SK-N-MC (cell line): ENCODE measurements at regions not wholly inside any gene's neighbourhood (a gene's known extent, or its start where the extent isn't known, plus 50 kb on each side); places are given as distances from the start of the nearest gene placed in this dataset.

ENCODE experiments used
- EZH2 ChIP-seq: fragments of 200-600 bp; sonication (generic); IDR thresholded peaks from one replicate; pipeline ENCODE4 v1.6.1; 2017; ENCODE audit warnings: antibody characterized with exemption
- FOXP2 ChIP-seq: optimal IDR thresholded peaks from 2 replicates; pipeline ENCODE3; 2011; ENCODE audit warnings: mild to moderate bottlenecking, moderate library complexity; ENCODE audit not compliant: insufficient read depth; ENCODE audit errors: extremely low read length, control extremely low read depth
- POLR2AphosphoS5 ChIP-seq: IDR thresholded peaks from 2 replicates; pipeline ENCODE4 v1.6.1; 2012; ENCODE audit warnings: mild to moderate bottlenecking, low read depth, low read length, borderline replicate concordance

DNA sequence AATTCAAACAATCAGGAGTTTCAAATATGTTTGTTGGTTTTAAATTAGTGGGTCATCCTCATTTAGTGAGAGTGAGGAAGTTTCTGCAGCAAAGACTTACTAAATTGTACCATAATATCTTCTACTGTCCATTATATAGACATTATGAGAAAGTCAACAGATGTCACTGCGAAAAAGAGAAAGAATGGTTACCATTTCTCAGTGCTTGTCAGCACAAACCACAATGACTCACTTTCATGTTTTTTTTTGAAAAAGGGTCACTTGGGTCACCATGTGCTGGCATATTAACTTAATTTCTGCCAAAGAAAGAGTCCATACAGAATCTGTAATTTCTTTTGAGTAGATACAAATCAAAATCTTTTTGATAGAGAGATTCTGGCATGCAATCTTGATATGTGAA, 924.6 kb upstream of the FAT3 start:
- TF ChIP-seq EZH2 (no peak), POLR2AphosphoS5 (no peak), FOXP2 (no peak)
